Skeletal muscle tissue (tissue), 3 donors: ENCODE measurements at regions not wholly inside any gene's neighbourhood (a gene's known extent, or its start where the extent isn't known, plus 50 kb on each side); places are given as distances from the start of the nearest gene placed in this dataset.
A peak's percentile ranks its signal among the peaks of the same experiment; 100 is the strongest.

Experiments
- H3K27ac ChIP-seq: one replicate; pipeline ENCODE4 v1.7.0; 2013; ENCODE audit warnings: mild to moderate bottlenecking, low read depth, low read length, inconsistent platforms
- H3K27me3 ChIP-seq, 3 donors: one replicate each; pipeline ENCODE4 v1.7.0; 2013; ENCODE audit warnings: low read length in 3 of 3; ENCODE audit not compliant: control insufficient read depth in 3 of 3, insufficient read depth in 3 of 3
- H3K36me3 ChIP-seq, 3 donors: one replicate each; pipeline ENCODE4 v1.7.0; 2013; ENCODE audit warnings: low read length in 3 of 3; ENCODE audit not compliant: control insufficient read depth in 3 of 3, insufficient read depth in 3 of 3
- H3K4me1 ChIP-seq, 3 donors: one replicate each; pipeline ENCODE4 v1.7.0; 2013; ENCODE audit warnings: low read length in 3 of 3, mild to moderate bottlenecking in 3 of 3; ENCODE audit not compliant: control insufficient read depth in 3 of 3, insufficient read depth in 3 of 3
- H3K4me3 ChIP-seq, 3 donors: one replicate each; pipeline ENCODE4 v1.7.0; 2013; ENCODE audit warnings: low read length in 3 of 3
- H3K9ac ChIP-seq, 3 donors: one replicate each; pipeline ENCODE4 v1.7.0; 2013; ENCODE audit warnings: low read length in 3 of 3, mild to moderate bottlenecking in 3 of 3, moderate library complexity in 2 of 3, low read depth in 1 of 3
- H3K9me3 ChIP-seq, 3 donors: one replicate each; pipeline ENCODE4 v1.7.0; 2013; ENCODE audit warnings: low read length in 3 of 3; ENCODE audit not compliant: control insufficient read depth in 3 of 3
- donor health status: Osteomylitis.

GRCh38 chr1:59044535-59045121, 252.3 kb upstream of the FGGY start:
- Histone ChIP-seq H3K9me3 (no peaks in the 10 kb centered on the region), H3K9ac (no peak overlapping the region), H3K4me3 (no peak overlapping the region), H3K4me1 (peaks cover 11 to 34% (median 24%) of the 10 kb centered on the region in 3 donors), H3K27ac (peak overlapping the region; percentile 63), H3K27me3 (no peaks in the 10 kb centered on the region), H3K36me3 (peaks cover 0 to 2% (median 0%) of the 10 kb centered on the region in 3 donors)

GRCh38 chr1:59045137-59045536, 251.8 kb upstream of the FGGY start:
- Histone ChIP-seq H3K27ac (no peak overlapping the region), H3K9ac (no peak overlapping the region), H3K4me3 (no peak overlapping the region), H3K9me3 (no peaks in the 10 kb centered on the region), H3K4me1 (peaks cover 11 to 34% (median 24%) of the 10 kb centered on the region in 3 donors), H3K27me3 (no peaks in the 10 kb centered on the region), H3K36me3 (peaks cover 0 to 2% (median 0%) of the 10 kb centered on the region in 3 donors)

- no peaks in the 10 kb centered on the region for H3K27me3 ChIP-seq
- H3K9me3 ChIP-seq: no peaks in the 10 kb centered on the region
- H3K27ac ChIP-seq: no peak overlapping the region
- H3K4me3 ChIP-seq: no peak overlapping the region
- peaks cover 11 to 34% (median 24%) of the 10 kb centered on the region in 3 donors for H3K4me1 ChIP-seq
- peaks cover 0 to 2% (median 0%) of the 10 kb centered on the region in 3 donors for H3K36me3 ChIP-seq
- no peak overlapping the region for H3K9ac ChIP-seq
These were observed 251.3 kb upstream of the FGGY start for GRCh38 chr1:59045636-59046035.

- Histone ChIP-seq H3K9me3 (no peaks in the 10 kb centered on the region), H3K36me3 (peaks cover 0 to 2% (median 0%) of the 10 kb centered on the region in 3 donors), H3K4me1 (peaks cover 11 to 34% (median 24%) of the 10 kb centered on the region in 3 donors), H3K27me3 (no peaks in the 10 kb centered on the region), H3K9ac (peak overlapping the region in 1 of 3 donors; percentile 7), H3K4me3 (no peak overlapping the region), H3K27ac (no peak overlapping the region)
These were observed 250.8 kb upstream of the FGGY start for GRCh38 chr1:59046134-59046533.

GRCh38 chr1:59046730-59047157, 250.2 kb upstream of the FGGY start:
- Histone ChIP-seq H3K9ac (no peak overlapping the region), H3K4me1 (peaks cover 11 to 34% (median 24%) of the 10 kb centered on the region in 3 donors), H3K36me3 (peaks cover 0 to 2% (median 0%) of the 10 kb centered on the region in 3 donors), H3K9me3 (no peaks in the 10 kb centered on the region), H3K27me3 (no peaks in the 10 kb centered on the region), H3K27ac (no peak overlapping the region), H3K4me3 (no peak overlapping the region)

- peaks cover 5 to 15% (median 5%) of the 10 kb centered on the region in 3 donors for H3K4me1 ChIP-seq
- no peak overlapping the region for H3K27ac ChIP-seq
- H3K27me3 ChIP-seq: no peaks in the 10 kb centered on the region
- H3K9ac ChIP-seq: no peak overlapping the region
- peaks cover 0 to 2% (median 0%) of the 10 kb centered on the region in 3 donors for H3K36me3 ChIP-seq
- H3K4me3 ChIP-seq: no peak overlapping the region
- H3K9me3 ChIP-seq: no peaks in the 10 kb centered on the region
These were observed 245.9 kb upstream of the FGGY start for GRCh38 chr1:59051007-59051406.

- Histone ChIP-seq H3K4me3 (no peak overlapping the region), H3K27me3 (no peaks in the 10 kb centered on the region), H3K27ac (no peak overlapping the region), H3K36me3 (peaks cover 0 to 2% (median 0%) of the 10 kb centered on the region in 3 donors), H3K9me3 (no peaks in the 10 kb centered on the region), H3K4me1 (peaks cover 9 to 14% (median 13%) of the 10 kb centered on the region in 3 donors), H3K9ac (no peak overlapping the region)
These were observed 244.7 kb upstream of the FGGY start for GRCh38 chr1:59052166-59052590.

- Histone ChIP-seq H3K27me3 (no peaks in the 10 kb centered on the region), H3K4me3 (no peak overlapping the region), H3K9me3 (no peaks in the 10 kb centered on the region), H3K36me3 (no peaks in the 10 kb centered on the region), H3K9ac (no peak overlapping the region), H3K27ac (no peak overlapping the region), H3K4me1 (peaks cover 13 to 19% (median 18%) of the 10 kb centered on the region in 3 donors)
These were observed 242.7 kb upstream of the FGGY start for GRCh38 chr1:59054172-59054571.

- Histone ChIP-seq H3K27me3 (no peaks in the 10 kb centered on the region), H3K27ac (peak overlapping the region; percentile 73), H3K9ac (no peak overlapping the region), H3K4me1 (peaks cover 13 to 19% (median 18%) of the 10 kb centered on the region in 3 donors), H3K4me3 (no peak overlapping the region), H3K9me3 (no peaks in the 10 kb centered on the region), H3K36me3 (no peaks in the 10 kb centered on the region)
These were observed 240.8 kb upstream of the FGGY start for GRCh38 chr1:59055908-59056719.

- H3K4me3 ChIP-seq: no peak overlapping the region
- no peaks in the 10 kb centered on the region for H3K9me3 ChIP-seq
- no peaks in the 10 kb centered on the region for H3K36me3 ChIP-seq
- H3K27me3 ChIP-seq: no peaks in the 10 kb centered on the region
- peaks cover 9 to 20% (median 18%) of the 10 kb centered on the region in 3 donors for H3K4me1 ChIP-seq
- H3K9ac ChIP-seq: no peak overlapping the region
- peak overlapping the region; percentile 73 for H3K27ac ChIP-seq
These were observed 239.6 kb upstream of the FGGY start for GRCh38 chr1:59057211-59057694.
